Astrocyte (in vitro differentiated cells and primary cell): ENCODE measurements at regions not wholly inside any gene's neighbourhood (a gene's known extent, or its start where the extent isn't known, plus 50 kb on each side); places are given as distances from the start of the nearest gene placed in this dataset.
A peak's percentile ranks its signal among the peaks of the same experiment; 100 is the strongest.

Experiments
- DNase-seq: peaks from one replicate; pipeline ENCODE4 v3.0.0-alpha.2; 2010; ENCODE audit warnings: low read depth
- FAIRE-seq: peaks from 2 replicates; lab custom pipeline; 2011; peaks lifted over from hg19 to GRCh38; lab: Jason Lieb, UNC
- H2AFZ ChIP-seq: 2 replicates; pipeline ENCODE4 v1.6.0; 2012; ENCODE audit warnings: low read depth, low read length, inconsistent platforms
- H3K27ac ChIP-seq: 2 replicates; pipeline ENCODE4 v1.5.1; 2011; ENCODE audit warnings: low read depth, low read length, inconsistent platforms
- H3K27me3 ChIP-seq: 2 replicates; pipeline ENCODE4 v1.6.0; 2011; ENCODE audit warnings: low read length, inconsistent platforms; ENCODE audit not compliant: insufficient read depth
- H3K36me3 ChIP-seq: 2 replicates; pipeline ENCODE4 v1.5.1; 2011; ENCODE audit warnings: low read length, inconsistent platforms; ENCODE audit not compliant: insufficient read depth
- H3K4me1 ChIP-seq: 2 replicates; pipeline ENCODE4 v1.5.1; 2011; ENCODE audit warnings: low read length, inconsistent platforms; ENCODE audit not compliant: insufficient read depth
- H3K4me2 ChIP-seq: 2 replicates; pipeline ENCODE4 v1.6.0; 2012; ENCODE audit warnings: low read length, inconsistent platforms
- H3K4me3 ChIP-seq: 2 replicates; pipeline ENCODE4 v1.5.1; 2011; ENCODE audit warnings: low read depth, mild to moderate bottlenecking, low read length, inconsistent platforms; ENCODE audit not compliant: insufficient read depth
- H3K79me2 ChIP-seq: 2 replicates; pipeline ENCODE4 v1.6.0; 2012; ENCODE audit warnings: mild to moderate bottlenecking, low read length, inconsistent platforms; ENCODE audit not compliant: insufficient read depth
- H3K9ac ChIP-seq: 2 replicates; pipeline ENCODE4 v1.6.0; 2012; ENCODE audit warnings: mild to moderate bottlenecking, low read length, inconsistent platforms
- H3K9me3 ChIP-seq: 2 replicates; pipeline ENCODE4 v1.5.1; 2012; ENCODE audit warnings: low read depth, mild to moderate bottlenecking, low read length, inconsistent platforms; ENCODE audit not compliant: insufficient read depth
- H4K20me1 ChIP-seq: 2 replicates; pipeline ENCODE4 v1.6.0; 2012; ENCODE audit warnings: low read length, inconsistent platforms; ENCODE audit not compliant: insufficient read depth
- H3K27ac Mint-ChIP-seq: one replicate; pipeline ENCODE4 v1.8.0; 2021; ENCODE audit warnings: mild to moderate bottlenecking, mixed read lengths; ENCODE audit not compliant: unreplicated experiment
- H3K27me3 Mint-ChIP-seq: one replicate; pipeline ENCODE4 v1.8.0; 2021; ENCODE audit warnings: low read depth, mixed read lengths; ENCODE audit not compliant: unreplicated experiment
- H3K36me3 Mint-ChIP-seq: one replicate; pipeline ENCODE4 v1.8.0; 2021; ENCODE audit warnings: low read depth, mixed read lengths; ENCODE audit not compliant: unreplicated experiment
- H3K4me1 Mint-ChIP-seq: one replicate; pipeline ENCODE4 v1.8.0; 2021; ENCODE audit warnings: low read depth, mixed read lengths; ENCODE audit not compliant: unreplicated experiment
- H3K4me3 Mint-ChIP-seq: one replicate; pipeline ENCODE4 v1.8.0; 2021; ENCODE audit warnings: mild to moderate bottlenecking, moderate library complexity, mixed read lengths; ENCODE audit not compliant: unreplicated experiment
- H3K9me3 Mint-ChIP-seq: one replicate; pipeline ENCODE4 v1.8.0; 2021; ENCODE audit warnings: mild to moderate bottlenecking, mixed read lengths; ENCODE audit not compliant: unreplicated experiment
- CTCF ChIP-seq: IDR thresholded peaks from 2 replicates; pipeline ENCODE4 v1.5.1; 2011; ENCODE audit warnings: low read depth, mild to moderate bottlenecking, inconsistent platforms, low read length, moderate library complexity; ENCODE audit not compliant: insufficient read depth
- EZH2 ChIP-seq: IDR thresholded peaks from 2 replicates; pipeline ENCODE4 v1.6.1; 2012; ENCODE audit warnings: mild to moderate bottlenecking, low read length, inconsistent platforms; ENCODE audit not compliant: insufficient read depth

- H3K4me3 ChIP-seq: no peak overlapping the region
- H3K9ac ChIP-seq: no peak overlapping the region
- no peak overlapping the region for H3K4me3 Mint-ChIP-seq
- H3K36me3 Mint-ChIP-seq: peaks cover under 1% of the 10 kb centered on the region
- DNase-seq (peak; percentile 69), FAIRE-seq (no peak)
- no peaks in the 10 kb centered on the region for H3K4me1 ChIP-seq
- peaks cover 7% of the 10 kb centered on the region for H3K4me1 Mint-ChIP-seq
- H3K27ac ChIP-seq: no peak overlapping the region
- H4K20me1 ChIP-seq: no peaks in the 10 kb centered on the region
- no peak for TF ChIP-seq CTCF
- no peak for TF ChIP-seq EZH2
- no peak overlapping the region for H3K4me2 ChIP-seq
- peaks cover 7% of the 10 kb centered on the region for H3K9me3 Mint-ChIP-seq
- no peaks in the 10 kb centered on the region for H3K27me3 ChIP-seq
- no peaks in the 10 kb centered on the region for H3K36me3 ChIP-seq
- H3K9me3 ChIP-seq: no peaks in the 10 kb centered on the region
- H3K79me2 ChIP-seq: no peaks in the 10 kb centered on the region
- no peak overlapping the region for H3K27ac Mint-ChIP-seq
- H3K27me3 Mint-ChIP-seq: no peaks in the 10 kb centered on the region
- H2AFZ ChIP-seq: no peak overlapping the region
These were observed 248.8 kb downstream of the RDH14 start for GRCh38 chr2:18311420-18312195.

DNA sequence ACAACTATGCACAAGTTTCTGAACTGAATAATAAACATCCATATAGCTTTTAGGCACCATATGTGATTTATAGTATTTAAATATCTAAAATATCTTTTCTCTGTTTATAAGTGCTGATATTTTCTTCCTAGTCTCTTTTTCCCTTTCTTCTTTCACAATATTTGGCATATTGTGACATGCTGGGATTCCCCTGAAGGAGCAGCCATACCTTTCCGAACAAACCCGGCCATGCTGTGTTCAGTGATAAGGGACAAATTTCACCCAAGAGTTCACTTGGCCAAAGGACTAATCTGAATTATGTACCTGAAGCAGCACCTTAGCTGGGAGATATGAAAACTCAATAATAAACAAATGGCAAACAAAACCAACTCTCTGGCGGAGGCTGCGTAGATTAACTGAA is 250.8 kb downstream of the RDH14 start:
- Mint-ChIP-seq H3K27ac (no peak overlapping the region), H3K27me3 (no peaks in the 10 kb centered on the region), H3K9me3 (peaks cover 9% of the 10 kb centered on the region), H3K36me3 (peaks cover 2% of the 10 kb centered on the region), H3K4me3 (no peak overlapping the region), H3K4me1 (peaks cover 7% of the 10 kb centered on the region)
- Histone ChIP-seq H3K36me3 (no peaks in the 10 kb centered on the region), H3K4me2 (no peak overlapping the region), H3K4me3 (no peak overlapping the region), H3K79me2 (no peaks in the 10 kb centered on the region), H3K9ac (no peak overlapping the region), H4K20me1 (no peaks in the 10 kb centered on the region), H3K27me3 (no peaks in the 10 kb centered on the region), H3K27ac (no peak overlapping the region), H2AFZ (no peak overlapping the region), H3K9me3 (no peaks in the 10 kb centered on the region), H3K4me1 (no peaks in the 10 kb centered on the region)
- DNase-seq (no peak), FAIRE-seq (no peak)
- TF ChIP-seq EZH2 (no peak), CTCF (no peak)

- Histone ChIP-seq H3K36me3 (no peaks in the 10 kb centered on the region), H3K27me3 (no peaks in the 10 kb centered on the region), H3K4me2 (no peak overlapping the region), H3K79me2 (no peaks in the 10 kb centered on the region), H2AFZ (no peak overlapping the region), H4K20me1 (no peaks in the 10 kb centered on the region), H3K4me3 (no peak overlapping the region), H3K9me3 (no peaks in the 10 kb centered on the region), H3K9ac (no peak overlapping the region), H3K27ac (no peak overlapping the region), H3K4me1 (no peaks in the 10 kb centered on the region)
- TF ChIP-seq EZH2: no peak
- no peak for TF ChIP-seq CTCF
- FAIRE-seq (no peak), DNase-seq (no peak)
- Mint-ChIP-seq H3K4me1 (peaks cover 7% of the 10 kb centered on the region), H3K4me3 (no peak overlapping the region), H3K9me3 (peaks cover 6% of the 10 kb centered on the region), H3K36me3 (peaks cover 2% of the 10 kb centered on the region), H3K27ac (no peak overlapping the region), H3K27me3 (no peaks in the 10 kb centered on the region)
These were observed 251.3 kb downstream of the RDH14 start for GRCh38 chr2:18309188-18309587.
